Mammary epithelial cell (primary cell): ENCODE measurements at regions not wholly inside any gene's neighbourhood (a gene's known extent, or its start where the extent isn't known, plus 50 kb on each side); places are given as distances from the start of the nearest gene placed in this dataset.

ENCODE experiments used
- CTCF ChIP-seq, 2 donors: IDR thresholded peaks in 1 of 2; conservative IDR thresholded peaks in 1 of 2; 2 replicates each; pipeline ENCODE4 v1.5.1; 2011 to 2012; ENCODE audit warnings: inconsistent platforms in 2 of 2, low read length in 2 of 2, mild to moderate bottlenecking in 2 of 2, control low read depth in 1 of 2, low read depth in 1 of 2; ENCODE audit not compliant: insufficient read depth in 1 of 2; ENCODE audit errors: extremely low read depth in 1 of 2
- EZH2 ChIP-seq: IDR thresholded peaks from 2 replicates; pipeline ENCODE4 v1.6.1; 2012; ENCODE audit warnings: low read length, inconsistent platforms, borderline replicate concordance

GRCh38 chr14:106657460-106657859 lies 1131.1 kb downstream of the TMEM121 start:
- TF ChIP-seq EZH2 = no peak
- TF ChIP-seq CTCF (conservative IDR thresholded peaks at IDR 0.05 in 1 of 2, IDR thresholded peaks at IDR 0.05 in 1 of 2; ENCODE audit: extremely low read depth in 1 of 2, insufficient read depth in 1 of 2, low read depth in 1 of 2, low read length in 2 of 2) = peak in 1 of 2 donors; percentile 7
